Thymus (tissue), 11 donors: ENCODE measurements at regions not wholly inside any gene's neighbourhood (a gene's known extent, or its start where the extent isn't known, plus 50 kb on each side); places are given as distances from the start of the nearest gene placed in this dataset.

Experiments used
- DNase-seq, 9 donors: peaks; one replicate each; pipeline ENCODE4 v3.0.0-alpha.2; 2013; ENCODE audit warnings: low spot score in 9 of 9, low read depth in 6 of 9, missing footprints in 1 of 9
- H3K27ac ChIP-seq, 2 donors: one replicate each; pipeline ENCODE4 v1.5.1; 2013; ENCODE audit warnings: control low read depth in 1 of 2, low read depth in 1 of 2, low read length in 1 of 2, mild to moderate bottlenecking in 1 of 2, moderate library complexity in 1 of 2
- H3K27me3 ChIP-seq, 2 donors: one replicate each; pipeline ENCODE4 v1.5.1; 2013; ENCODE audit warnings: low read length in 1 of 2; ENCODE audit not compliant: control insufficient read depth in 2 of 2, insufficient read depth in 1 of 2
- H3K36me3 ChIP-seq, 2 donors: one replicate each; pipeline ENCODE4 v1.5.1; 2013; ENCODE audit warnings: low read length in 1 of 2, mild to moderate bottlenecking in 1 of 2, moderate library complexity in 1 of 2; ENCODE audit not compliant: control insufficient read depth in 2 of 2, insufficient read depth in 2 of 2
- H3K4me1 ChIP-seq, 2 donors: one replicate each; pipeline ENCODE4 v1.5.1; 2013; ENCODE audit warnings: low read length in 2 of 2; ENCODE audit not compliant: control insufficient read depth in 2 of 2, insufficient read depth in 2 of 2
- H3K4me3 ChIP-seq, 2 donors: one replicate each; pipeline ENCODE4 v1.5.1; 2013; ENCODE audit warnings: low read length in 2 of 2, control low read depth in 1 of 2, mild to moderate bottlenecking in 1 of 2
- H3K9me3 ChIP-seq, 2 donors: one replicate each; pipeline ENCODE4 v1.5.1; 2013; ENCODE audit warnings: low read length in 1 of 2, mild to moderate bottlenecking in 1 of 2; ENCODE audit not compliant: control insufficient read depth in 2 of 2, insufficient read depth in 1 of 2
- WGBS: extraction: QIAGEN DNeasy Blood & Tissue Kit; methylation state at CpG from one replicate; pipeline ENCODE4 v1.1.7; 2013; 5-methylcytosine and 5-hydroxymethylcytosine counted together
- donor health status: healthy.

- Histone ChIP-seq H3K4me3 (no peak overlapping the region), H3K27ac (no peak overlapping the region), H3K4me1 (peaks cover 22 to 29% of the 10 kb centered on the region in 2 donors), H3K36me3 (no peaks in the 10 kb centered on the region), H3K27me3 (no peaks in the 10 kb centered on the region), H3K9me3 (no peaks in the 10 kb centered on the region)
- DNase-seq, result no peak
- WGBS, result 91% methylated on average over 6 of the region's 6 CpGs
Observed at GRCh38 chr6:109315341-109316110, 66.7 kb downstream of the CD164 start.

DNA sequence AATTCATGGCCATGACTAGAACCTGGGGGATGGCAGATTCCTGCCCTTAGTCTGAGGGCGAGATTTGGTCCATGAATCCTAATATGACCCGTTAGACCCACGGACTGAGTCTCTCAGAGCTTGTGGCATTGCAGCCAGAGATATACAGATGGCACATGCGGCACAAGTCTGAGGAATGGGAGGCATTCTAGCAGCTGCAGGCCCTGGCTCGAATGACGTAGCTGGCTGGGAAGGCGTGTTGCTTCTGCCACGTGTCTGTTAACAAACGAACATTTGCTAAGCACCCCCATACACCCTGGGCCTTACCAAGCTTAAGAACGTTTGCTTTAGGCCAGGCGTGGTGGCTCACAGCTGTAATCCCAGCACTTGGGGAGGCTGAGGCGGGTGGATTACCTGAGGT lies 68.0 kb downstream of the CD164 start:
- Histone ChIP-seq H3K9me3 (no peaks in the 10 kb centered on the region), H3K4me1 (peaks cover 19 to 28% of the 10 kb centered on the region in 2 donors), H3K27ac (no peak overlapping the region), H3K4me3 (no peak overlapping the region), H3K27me3 (no peaks in the 10 kb centered on the region), H3K36me3 (no peaks in the 10 kb centered on the region)
- DNase-seq, result no peak
- WGBS, result 97% methylated on average over 12 of the region's 12 CpGs

GRCh38 chr6:109313139-109313538 lies 69.1 kb downstream of the CD164 start:
- no peaks in the 10 kb centered on the region for H3K36me3 ChIP-seq
- peaks cover 8 to 16% of the 10 kb centered on the region in 2 donors for H3K4me1 ChIP-seq
- H3K9me3 ChIP-seq, result no peaks in the 10 kb centered on the region
- WGBS, result 97% methylated on average over 5 of the region's 5 CpGs
- H3K27ac ChIP-seq, result no peak overlapping the region
- H3K27me3 ChIP-seq, result no peaks in the 10 kb centered on the region
- no peak overlapping the region for H3K4me3 ChIP-seq
- no peak for DNase-seq

GRCh38 chr6:109311471-109311870 lies 70.8 kb downstream of the CD164 start:
- peaks cover 0 to under 1% of the 10 kb centered on the region in 2 donors for H3K4me1 ChIP-seq
- no peak overlapping the region for H3K27ac ChIP-seq
- no peaks in the 10 kb centered on the region for H3K9me3 ChIP-seq
- WGBS, result 98% methylated on average over 2 of the region's 2 CpGs
- H3K36me3 ChIP-seq, result no peaks in the 10 kb centered on the region
- H3K4me3 ChIP-seq, result no peak overlapping the region
- no peaks in the 10 kb centered on the region for H3K27me3 ChIP-seq
- no peak for DNase-seq

GRCh38 chr6:109309917-109310316 lies 72.3 kb downstream of the CD164 start:
- Histone ChIP-seq H3K4me1 (peaks cover 0 to 2% of the 10 kb centered on the region in 2 donors), H3K9me3 (no peaks in the 10 kb centered on the region), H3K27me3 (no peaks in the 10 kb centered on the region), H3K27ac (no peak overlapping the region), H3K36me3 (no peaks in the 10 kb centered on the region), H3K4me3 (no peak overlapping the region)
- DNase-seq, result no peak
- 78% methylated on average over 5 of the region's 5 CpGs for WGBS

DNA sequence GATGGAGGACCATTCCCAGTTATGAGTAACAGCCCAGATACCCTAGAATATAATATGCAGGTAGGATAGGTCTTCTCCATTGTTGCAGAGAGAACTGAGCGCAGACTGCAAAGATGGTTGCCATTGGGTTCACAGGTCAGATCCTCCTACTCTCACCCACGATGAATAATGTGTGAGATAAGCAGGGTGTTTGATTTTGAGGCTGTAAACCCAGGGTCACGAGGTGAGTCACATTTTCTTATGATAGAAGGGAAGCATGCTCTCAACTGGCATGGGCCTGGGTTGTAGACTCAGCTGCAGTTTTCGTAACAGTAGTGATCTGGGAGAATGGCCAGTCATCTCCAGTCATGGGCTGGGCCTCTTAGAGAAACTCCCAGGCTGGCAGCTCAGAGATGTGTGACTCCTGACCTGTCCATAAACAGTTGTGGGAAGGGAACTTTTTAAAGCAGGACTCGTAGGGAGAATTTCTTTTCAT lies 74.2 kb downstream of the CD164 start:
- Histone ChIP-seq H3K27me3 (no peaks in the 10 kb centered on the region), H3K4me1 (peaks cover 7 to 16% of the 10 kb centered on the region in 2 donors), H3K27ac (no peak overlapping the region), H3K4me3 (no peak overlapping the region), H3K9me3 (no peaks in the 10 kb centered on the region), H3K36me3 (no peaks in the 10 kb centered on the region)
- no peak for DNase-seq
- 92% methylated on average over 5 of the region's 5 CpGs for WGBS

- Histone ChIP-seq H3K27ac (no peak overlapping the region), H3K4me1 (peaks cover 7 to 16% of the 10 kb centered on the region in 2 donors), H3K9me3 (no peaks in the 10 kb centered on the region), H3K27me3 (no peaks in the 10 kb centered on the region), H3K4me3 (no peak overlapping the region), H3K36me3 (no peaks in the 10 kb centered on the region)
- DNase-seq, result no peak
- 100% methylated on average over 2 of the region's 2 CpGs for WGBS
Observed at GRCh38 chr6:109306733-109307132, 75.5 kb downstream of the CD164 start.

DNA sequence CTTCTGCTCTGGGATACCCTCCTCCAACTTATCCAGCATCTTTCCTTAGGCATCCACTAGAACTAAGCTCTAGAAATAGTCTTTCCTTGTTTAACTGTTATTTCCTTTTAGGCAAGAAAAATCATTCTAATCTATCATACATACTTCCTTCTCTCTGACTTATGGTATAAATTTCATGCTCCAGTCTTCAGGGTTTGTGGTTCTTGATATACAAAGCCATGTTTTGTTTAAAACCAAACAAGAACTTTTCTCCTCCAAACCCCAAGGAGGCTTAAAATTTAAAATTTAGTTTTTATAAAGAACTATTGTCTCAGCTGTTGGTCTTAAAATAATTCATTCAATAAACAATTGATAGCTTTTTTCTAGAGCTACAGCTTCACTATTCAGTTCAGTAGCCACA lies 77.2 kb downstream of the CD164 start:
- H3K9me3 ChIP-seq, result no peaks in the 10 kb centered on the region
- no peaks in the 10 kb centered on the region for H3K36me3 ChIP-seq
- no peak overlapping the region for H3K27ac ChIP-seq
- no peaks in the 10 kb centered on the region for H3K27me3 ChIP-seq
- DNase-seq, result no peak
- peaks cover 7 to 23% of the 10 kb centered on the region in 2 donors for H3K4me1 ChIP-seq
- no peak overlapping the region for H3K4me3 ChIP-seq

- no peak for DNase-seq
- 16% methylated on average over 3 of the region's 3 CpGs for WGBS
- Histone ChIP-seq H3K4me3 (no peak overlapping the region), H3K27me3 (no peaks in the 10 kb centered on the region), H3K36me3 (no peaks in the 10 kb centered on the region), H3K27ac (peak overlapping the region in 1 of 2 donors; percentile 7), H3K4me1 (peaks cover 7 to 25% of the 10 kb centered on the region in 2 donors), H3K9me3 (no peaks in the 10 kb centered on the region)
Observed at GRCh38 chr6:109304284-109305015, 77.8 kb downstream of the CD164 start.
